H1 (cell line): ENCODE measurements at regions not wholly inside any gene's neighbourhood (a gene's known extent, or its start where the extent isn't known, plus 50 kb on each side); places are given as distances from the start of the nearest gene placed in this dataset.

Experiments used
- CTCF ChIA-PET: fragments of 300-600 bp; sonication (Branson Sonifier 250); formaldehyde crosslinking; loops from one replicate; lab custom pipeline; 2021; ENCODE audit not compliant: partially characterized antibody; lab: Charles Lee
- POLR2A ChIA-PET: fragments of 300-600 bp; sonication (Branson Sonifier 250); formaldehyde crosslinking; loops from one replicate; lab custom pipeline; 2021; ENCODE audit warnings: inconsistent platforms; ENCODE audit not compliant: partially characterized antibody; lab: Charles Lee
- DNase-seq, 2 experiments: peaks; one replicate each; pipeline versions ENCODE4 v3.0.0 to v3.0.0-alpha.2; 2010 to 2022; ENCODE audit warnings: low spot score in 2 of 2, low read depth in 1 of 2, mixed read lengths in 1 of 2
- FAIRE-seq: peaks from 2 replicates; lab custom pipeline; 2011; peaks lifted over from hg19 to GRCh38; lab: Jason Lieb, UNC
- H2AFZ ChIP-seq: 2 replicates; pipeline ENCODE4 v1.8.1; 2012; ENCODE audit warnings: low read length, inconsistent platforms
- H2AK5ac ChIP-seq: 2 replicates; pipeline ENCODE4 v1.6.1; 2013; ENCODE audit warnings: low read depth, low read length
- H2BK120ac ChIP-seq: replicated peaks from 2 replicates; pipeline ENCODE3; 2013; ENCODE audit warnings: low read depth, low read length, inconsistent platforms
- H2BK12ac ChIP-seq: 2 replicates; pipeline ENCODE4 v1.6.1; 2013; ENCODE audit warnings: low read depth, low read length
- H2BK15ac ChIP-seq: 2 replicates; pipeline ENCODE4 v1.6.1; 2013; ENCODE audit warnings: low read length
- H2BK20ac ChIP-seq: 2 replicates; pipeline ENCODE4 v1.6.1; 2013; ENCODE audit warnings: low read length
- H2BK5ac ChIP-seq: 2 replicates; pipeline ENCODE4 v1.6.1; 2013; ENCODE audit warnings: low read depth, low read length
- H3K14ac ChIP-seq: 2 replicates; pipeline ENCODE4 v1.6.1; 2013; ENCODE audit warnings: inconsistent platforms; ENCODE audit not compliant: insufficient read length
- H3K18ac ChIP-seq: 2 replicates; pipeline ENCODE4 v1.6.1; 2013; ENCODE audit warnings: low read length; ENCODE audit errors: extremely low read depth
- H3K23ac ChIP-seq: 2 replicates; pipeline ENCODE4 v1.6.1; 2013; ENCODE audit warnings: inconsistent platforms; ENCODE audit not compliant: insufficient read length
- H3K23me2 ChIP-seq: 2 replicates; pipeline ENCODE4 v1.6.1; 2013; ENCODE audit warnings: low read depth, low read length
- H3K27ac ChIP-seq: 2 replicates; pipeline ENCODE4 v1.6.1; 2011; ENCODE audit warnings: low read depth, low read length, inconsistent platforms
- H3K27me3 ChIP-seq, 4 experiments: replicated peaks in 1 of 4; 1 replicate in 1 of 4; 2 replicates in 3 of 4; pipeline versions ENCODE4 v1.6.1 to v1.8.1; 2011 to 2013; ENCODE audit warnings: low read length in 3 of 4, mild to moderate bottlenecking in 3 of 4, inconsistent platforms in 2 of 4, mixed read lengths in 2 of 4, moderate library complexity in 1 of 4; ENCODE audit not compliant: control insufficient read depth in 3 of 4, insufficient read depth in 3 of 4; ENCODE audit errors: extremely low read depth in 1 of 4
- H3K36me3 ChIP-seq, 4 experiments: 2 replicates each; pipeline versions ENCODE4 v1.6.1 to v1.8.1; 2011 to 2013; ENCODE audit warnings: mild to moderate bottlenecking in 4 of 4, low read length in 3 of 4, moderate library complexity in 2 of 4, control low read depth in 1 of 4, inconsistent platforms in 1 of 4; ENCODE audit not compliant: insufficient read depth in 4 of 4, control insufficient read depth in 2 of 4
- H3K4ac ChIP-seq: replicated peaks from 2 replicates; pipeline ENCODE3; 2013; ENCODE audit warnings: low read length, low read depth, mixed read lengths, inconsistent platforms; ENCODE audit not compliant: insufficient read length
- H3K4me1 ChIP-seq, 4 experiments: replicated peaks in 1 of 4; 1 replicate in 1 of 4; 2 replicates in 3 of 4; pipeline versions ENCODE4 v1.6.1 to v1.8.1; 2011 to 2013; ENCODE audit warnings: low read length in 3 of 4, inconsistent platforms in 2 of 4, mixed read lengths in 1 of 4; ENCODE audit not compliant: insufficient read depth in 4 of 4, control insufficient read depth in 3 of 4
- H3K4me2 ChIP-seq, 2 experiments: 2 replicates each; pipeline versions ENCODE4 v1.6.1 to v1.8.1; 2011 to 2013; ENCODE audit warnings: low read depth in 2 of 2, low read length in 2 of 2, control low read depth in 1 of 2, inconsistent platforms in 1 of 2, mild to moderate bottlenecking in 1 of 2; ENCODE audit not compliant: insufficient read depth in 1 of 2
- H3K4me3 ChIP-seq, 4 experiments: fragments of 200-600, 300-600 bp in 1 of 4; sonication (generic), shearing (Covaris generic), sonication (Bioruptor Twin) in 1 of 4; 2 replicates each; pipeline versions ENCODE4 v1.5.1 to v1.8.1; 2011 to 2016; ENCODE audit warnings: low read length in 4 of 4, low read depth in 3 of 4, control low read depth in 2 of 4, inconsistent platforms in 2 of 4, mild to moderate bottlenecking in 2 of 4, mixed read lengths in 1 of 4, moderate library complexity in 1 of 4; ENCODE audit not compliant: insufficient read depth in 2 of 4; ENCODE audit errors: extremely low read depth in 1 of 4
- H3K56ac ChIP-seq: replicated peaks from 2 replicates; pipeline ENCODE3; 2013; ENCODE audit warnings: low read depth, mild to moderate bottlenecking, mixed read lengths, low read length, inconsistent platforms; ENCODE audit not compliant: insufficient read length
- H3K79me1 ChIP-seq: 2 replicates; pipeline ENCODE4 v1.6.1; 2013; ENCODE audit warnings: low read depth, low read length, control low read depth
- H3K79me2 ChIP-seq, 2 experiments: 2 replicates each; pipeline versions ENCODE4 v1.6.1 to v1.8.1; 2012 to 2013; ENCODE audit warnings: low read length in 2 of 2, mild to moderate bottlenecking in 2 of 2, inconsistent platforms in 1 of 2; ENCODE audit not compliant: insufficient read depth in 2 of 2, control insufficient read depth in 1 of 2
- H3K9ac ChIP-seq, 4 experiments: replicated peaks in 1 of 4; 1 replicate in 1 of 4; 2 replicates in 3 of 4; pipeline versions ENCODE4 v1.6.1 to v1.8.1; 2011 to 2013; ENCODE audit warnings: low read depth in 3 of 4, low read length in 3 of 4, control low read depth in 2 of 4, mild to moderate bottlenecking in 2 of 4, moderate library complexity in 2 of 4, inconsistent platforms in 1 of 4; ENCODE audit errors: extremely low read depth in 1 of 4
- H3K9me3 ChIP-seq, 2 experiments: 2 replicates each; pipeline versions ENCODE4 v1.6.1 to v1.8.1; 2012 to 2013; ENCODE audit warnings: mild to moderate bottlenecking in 2 of 2, moderate library complexity in 2 of 2, control low read depth in 1 of 2, inconsistent platforms in 1 of 2, low read depth in 1 of 2, low read length in 1 of 2, mixed read lengths in 1 of 2; ENCODE audit not compliant: insufficient read depth in 2 of 2
- H4K20me1 ChIP-seq, 2 experiments: replicated peaks in 1 of 2; 2 replicates each; pipeline versions ENCODE3 to v1.8.1; 2011 to 2013; ENCODE audit warnings: inconsistent platforms in 2 of 2, low read length in 2 of 2, mild to moderate bottlenecking in 1 of 2; ENCODE audit not compliant: insufficient read depth in 2 of 2, control insufficient read depth in 1 of 2
- H4K5ac ChIP-seq: 2 replicates; pipeline ENCODE4 v1.6.1; 2013; ENCODE audit warnings: low read length, low read depth, mixed read lengths, inconsistent platforms; ENCODE audit not compliant: insufficient read length
- H4K8ac ChIP-seq: 2 replicates; pipeline ENCODE4 v1.8.0; 2013; ENCODE audit warnings: mild to moderate bottlenecking, moderate library complexity, low read length, inconsistent platforms; ENCODE audit not compliant: insufficient read depth; ENCODE audit errors: extremely low read depth
- H4K91ac ChIP-seq: replicated peaks from 2 replicates; pipeline ENCODE3; 2013; ENCODE audit warnings: low read length, mixed read lengths, inconsistent platforms; ENCODE audit not compliant: insufficient read length
- CEBPB ChIP-seq: IDR thresholded peaks from 2 replicates; pipeline ENCODE4 v1.6.1; 2012; ENCODE audit warnings: low read depth, low read length
- CTBP2 ChIP-seq: IDR thresholded peaks from 2 replicates; pipeline ENCODE4 v1.7.0; 2011; ENCODE audit warnings: borderline replicate concordance, mild to moderate bottlenecking, moderate library complexity, mixed read lengths, low read length; ENCODE audit not compliant: insufficient read depth, insufficient read length
- YY1 ChIP-seq: IDR thresholded peaks from 2 replicates; pipeline ENCODE4 v1.6.1; 2011; ENCODE audit warnings: low read depth, mild to moderate bottlenecking, low read length
- WGBS, 2 experiments: shearing (Covaris generic) in 1 of 2; methylation state at CpG; one replicate each; pipeline versions ENCODE4 v1.1.6 to v1.1.7; 2013 to 2015; ENCODE audit warnings: low lambda C conversion rate in 2 of 2, mixed read lengths in 2 of 2, inconsistent platforms in 1 of 2, low coverage in 1 of 2, missing lambda C conversion rate in 1 of 2; ENCODE audit not compliant: insufficient replicate concordance in 2 of 2, insufficient coverage in 1 of 2, insufficient read length in 1 of 2; ENCODE audit errors: extremely low coverage in 1 of 2, missing lambda C conversion rate in 1 of 2; 5-methylcytosine and 5-hydroxymethylcytosine counted together

DNA sequence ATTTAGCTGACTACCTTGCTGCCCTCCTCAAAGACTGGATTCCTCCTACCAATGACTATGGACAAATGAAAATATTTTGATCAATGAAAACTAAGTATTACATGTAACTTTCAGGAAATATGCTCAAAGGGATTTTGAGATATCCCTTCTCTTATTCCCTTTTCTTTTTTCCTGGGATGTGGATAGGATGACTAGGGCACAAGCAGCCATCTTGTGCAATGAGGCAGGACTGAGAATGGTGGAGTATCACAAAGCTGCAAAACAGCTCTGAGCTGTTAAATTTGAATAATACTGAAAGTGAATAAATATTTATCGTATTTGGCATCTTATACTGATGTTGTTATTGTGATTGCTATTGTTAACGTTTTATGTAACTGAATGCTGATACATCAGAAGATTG is 333.1 kb upstream of the NUDT12 start:
- Histone ChIP-seq H4K8ac (no peak overlapping the region), H3K56ac (no peak overlapping the region), H3K14ac (no peak overlapping the region), H3K9ac (no peak overlapping the region), H3K4me1 (peaks cover 0 to 3% (median 0%) of the 10 kb centered on the region in 4 experiments; a peak in 1 of 7 replicates), H4K5ac (no peak overlapping the region), H2BK5ac (no peak overlapping the region), H3K4ac (no peak overlapping the region), H2AK5ac (no peak overlapping the region), H3K18ac (no peak overlapping the region), H3K27ac (no peak overlapping the region), H2BK120ac (no peak overlapping the region), H2BK20ac (no peak overlapping the region), H3K23me2 (no peaks in the 10 kb centered on the region), H4K20me1 (no peaks in the 10 kb centered on the region), H3K79me2 (no peaks in the 10 kb centered on the region), H4K91ac (no peak overlapping the region), H3K79me1 (no peaks in the 10 kb centered on the region), H2BK15ac (no peak overlapping the region), H3K27me3 (no peaks in the 10 kb centered on the region), H3K36me3 (no peaks in the 10 kb centered on the region), H3K4me2 (no peak overlapping the region), H2BK12ac (no peak overlapping the region), H3K4me3 (no peak overlapping the region), H3K9me3 (no peaks in the 10 kb centered on the region), H3K23ac (no peak overlapping the region), H2AFZ (no peak overlapping the region)
- TF ChIP-seq CTBP2 (no peak), YY1 (peak; percentile 93), CEBPB (no peak)
- no peak for FAIRE-seq
- WGBS, 2 experiments, result 97% methylated on average over 2 of the region's 2 CpGs; no CpG with 5 or more reads in 1 of the 2 experiments
- ChIA-PET CTCF (interaction anchor here (0.6 to 1.1 kb wide), 2 partner anchors 87 to 925 kb away, joined by 3 read pairs; no protein-coding TSS in a partner anchor), POLR2A (no interaction called here)
- no peak for DNase-seq
